Neural progenitor cell (in vitro differentiated cells): ENCODE measurements at regions not wholly inside any gene's neighbourhood (a gene's known extent, or its start where the extent isn't known, plus 50 kb on each side); places are given as distances from the start of the nearest gene placed in this dataset.

Experiments used
- DNase-seq: peaks from one replicate; pipeline ENCODE4 v3.0.0-alpha.2; 2016; ENCODE audit warnings: low spot score
- H2AFZ ChIP-seq: fragments of 200-600 bp; sonication (generic); replicated peaks from 2 replicates; pipeline ENCODE4 v1.6.1; 2016; ENCODE audit warnings: antibody characterized with exemption
- H3F3A ChIP-seq: fragments of 200-600 bp; sonication (generic); 2 replicates; pipeline ENCODE4 v1.6.1; 2016; ENCODE audit warnings: antibody characterized with exemption, low read depth
- H3K27ac ChIP-seq: fragments of 200-600 bp; sonication (generic); 2 replicates; pipeline ENCODE4 v1.5.1; 2016; ENCODE audit warnings: mild to moderate bottlenecking
- H3K27me3 ChIP-seq: fragments of 200-600 bp; sonication (generic); 2 replicates; pipeline ENCODE4 v1.6.1; 2016; ENCODE audit warnings: mild to moderate bottlenecking, moderate library complexity
- H3K36me3 ChIP-seq: fragments of 200-600 bp; sonication (generic); 2 replicates; pipeline ENCODE4 v1.5.1; 2016
- H3K4me1 ChIP-seq: fragments of 200-600 bp; sonication (generic); 2 replicates; pipeline ENCODE4 v1.6.1; 2016; ENCODE audit warnings: mixed run types
- H3K4me2 ChIP-seq: fragments of 200-600 bp; sonication (generic); 2 replicates; pipeline ENCODE4 v1.6.1; 2016
- H3K4me3 ChIP-seq: fragments of 200-600 bp; sonication (generic); 2 replicates; pipeline ENCODE4 v1.5.1; 2016
- H3K79me2 ChIP-seq: fragments of 200-600 bp; sonication (generic); 2 replicates; pipeline ENCODE4 v1.6.1; 2016; ENCODE audit warnings: low read depth
- H3K9ac ChIP-seq: fragments of 200-600 bp; sonication (generic); 2 replicates; pipeline ENCODE4 v1.6.1; 2016
- H3K9me3 ChIP-seq: fragments of 200-600 bp; sonication (generic); 2 replicates; pipeline ENCODE4 v1.5.1; 2016; ENCODE audit warnings: low read depth
- H4K20me1 ChIP-seq: fragments of 200-600 bp; sonication (generic); 2 replicates; pipeline ENCODE4 v1.6.1; 2016; ENCODE audit warnings: low read depth
- H3K27ac Mint-ChIP-seq: 3 replicates; pipeline ENCODE4 v1.8.0; 2021; ENCODE audit warnings: mixed read lengths
- H3K27me3 Mint-ChIP-seq: 2 replicates; pipeline ENCODE4 v1.8.0; 2022; ENCODE audit warnings: low read depth, mild to moderate bottlenecking, inconsistent platforms, moderate library complexity, mixed read lengths; ENCODE audit not compliant: insufficient read depth
- H3K36me3 Mint-ChIP-seq: 3 replicates; pipeline ENCODE4 v1.8.0; 2021; ENCODE audit warnings: mixed read lengths
- H3K4me1 Mint-ChIP-seq: 3 replicates; pipeline ENCODE4 v1.8.0; 2021; ENCODE audit warnings: mixed read lengths
- H3K4me3 Mint-ChIP-seq: 3 replicates; pipeline ENCODE4 v1.8.0; 2021; ENCODE audit warnings: mild to moderate bottlenecking, moderate library complexity, mixed read lengths
- H3K9me3 Mint-ChIP-seq: 3 replicates; pipeline ENCODE4 v1.8.0; 2020; ENCODE audit warnings: mixed read lengths
- EZH2 ChIP-seq: fragments of 200-600 bp; sonication (generic); IDR thresholded peaks from 2 replicates; pipeline ENCODE4 v1.6.1; 2017; ENCODE audit warnings: antibody characterized with exemption, mild to moderate bottlenecking, moderate library complexity
- EZH2phosphoT487 ChIP-seq: fragments of 200-600 bp; sonication (generic); IDR thresholded peaks from 2 replicates; pipeline ENCODE4 v1.6.1; 2017; ENCODE audit warnings: antibody characterized with exemption
- TF ChIP-seq, protein P1 (sequence below): fragments of 200-600 bp; sonication (generic); IDR thresholded peaks from 2 replicates; pipeline ENCODE4 v1.5.1; 2017; ENCODE audit warnings: antibody characterized with exemption, mild to moderate bottlenecking

DNA sequence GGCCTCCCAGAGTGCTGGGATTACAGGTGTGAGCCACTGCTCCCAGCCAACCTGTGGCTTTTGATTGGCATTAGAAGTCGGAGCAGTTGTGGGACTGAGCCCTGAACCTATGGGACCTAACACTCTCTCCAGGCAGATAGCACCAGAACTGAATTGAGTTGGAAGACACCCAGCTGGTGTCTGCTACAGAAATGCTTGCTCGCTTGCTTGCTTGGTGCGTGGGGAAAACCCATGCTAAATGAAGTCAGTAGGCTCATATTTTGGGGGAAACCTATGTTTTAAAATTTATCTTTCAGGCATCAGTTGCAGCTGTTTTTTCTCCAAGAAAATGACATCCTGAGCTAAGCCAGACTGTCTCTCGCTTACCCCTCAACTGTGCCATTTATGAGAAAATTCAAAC is 158.5 kb upstream of the RFC3 start:
- H3K9me3 ChIP-seq, result no peaks in the 10 kb centered on the region
- Mint-ChIP-seq H3K27ac (no peak overlapping the region), H3K36me3 (no peaks in the 10 kb centered on the region), H3K4me1 (peaks cover 4% of the 10 kb centered on the region), H3K27me3 (peaks cover 2% of the 10 kb centered on the region), H3K9me3 (peaks cover 9% of the 10 kb centered on the region), H3K4me3 (no peak overlapping the region)
- H3K4me2 ChIP-seq, result no peak overlapping the region
- no peak overlapping the region for H2AFZ ChIP-seq
- H4K20me1 ChIP-seq, result no peaks in the 10 kb centered on the region
- DNase-seq, result no peak
- no peak overlapping the region for H3K27ac ChIP-seq
- peaks cover 11% of the 10 kb centered on the region for H3K4me1 ChIP-seq
- no peaks in the 10 kb centered on the region for H3K36me3 ChIP-seq
- H3K4me3 ChIP-seq, result no peak overlapping the region
- no peaks in the 10 kb centered on the region for H3K79me2 ChIP-seq
- TF ChIP-seq, protein P1, sequence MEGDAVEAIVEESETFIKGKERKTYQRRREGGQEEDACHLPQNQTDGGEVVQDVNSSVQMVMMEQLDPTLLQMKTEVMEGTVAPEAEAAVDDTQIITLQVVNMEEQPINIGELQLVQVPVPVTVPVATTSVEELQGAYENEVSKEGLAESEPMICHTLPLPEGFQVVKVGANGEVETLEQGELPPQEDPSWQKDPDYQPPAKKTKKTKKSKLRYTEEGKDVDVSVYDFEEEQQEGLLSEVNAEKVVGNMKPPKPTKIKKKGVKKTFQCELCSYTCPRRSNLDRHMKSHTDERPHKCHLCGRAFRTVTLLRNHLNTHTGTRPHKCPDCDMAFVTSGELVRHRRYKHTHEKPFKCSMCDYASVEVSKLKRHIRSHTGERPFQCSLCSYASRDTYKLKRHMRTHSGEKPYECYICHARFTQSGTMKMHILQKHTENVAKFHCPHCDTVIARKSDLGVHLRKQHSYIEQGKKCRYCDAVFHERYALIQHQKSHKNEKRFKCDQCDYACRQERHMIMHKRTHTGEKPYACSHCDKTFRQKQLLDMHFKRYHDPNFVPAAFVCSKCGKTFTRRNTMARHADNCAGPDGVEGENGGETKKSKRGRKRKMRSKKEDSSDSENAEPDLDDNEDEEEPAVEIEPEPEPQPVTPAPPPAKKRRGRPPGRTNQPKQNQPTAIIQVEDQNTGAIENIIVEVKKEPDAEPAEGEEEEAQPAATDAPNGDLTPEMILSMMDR, result no peak
- TF ChIP-seq EZH2 (no peak), EZH2phosphoT487 (no peak)
- H3K27me3 ChIP-seq, result no peaks in the 10 kb centered on the region
- H3F3A ChIP-seq, result peaks cover 4% of the 10 kb centered on the region
- no peak overlapping the region for H3K9ac ChIP-seq

DNA sequence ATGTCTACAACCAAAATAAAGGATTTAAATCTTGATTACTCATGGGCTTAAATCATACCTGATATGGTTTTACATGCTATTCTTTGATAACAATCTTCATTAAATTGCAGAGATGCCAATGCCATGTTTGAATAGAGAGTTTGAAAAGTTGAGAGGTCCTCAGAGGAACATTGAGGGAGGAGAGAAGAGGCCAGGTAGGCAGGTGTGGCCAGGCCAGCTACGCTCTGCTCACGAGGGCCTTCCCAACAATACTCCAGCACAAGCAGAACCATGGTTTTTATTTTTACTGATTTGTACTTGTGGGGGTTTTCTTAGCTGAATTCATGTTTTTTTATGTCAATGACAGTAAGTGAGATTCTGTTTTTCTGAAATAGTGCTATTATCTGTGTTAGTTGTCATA is 158.1 kb upstream of the RFC3 start:
- H3K4me3 ChIP-seq, result no peak overlapping the region
- Mint-ChIP-seq H3K4me3 (no peak overlapping the region), H3K27ac (no peak overlapping the region), H3K9me3 (peaks cover 9% of the 10 kb centered on the region), H3K27me3 (peaks cover 2% of the 10 kb centered on the region), H3K36me3 (no peaks in the 10 kb centered on the region), H3K4me1 (peaks cover 1% of the 10 kb centered on the region)
- H3K9me3 ChIP-seq, result no peaks in the 10 kb centered on the region
- no peaks in the 10 kb centered on the region for H4K20me1 ChIP-seq
- H2AFZ ChIP-seq, result no peak overlapping the region
- H3K36me3 ChIP-seq, result peaks cover under 1% of the 10 kb centered on the region
- no peak for DNase-seq
- no peaks in the 10 kb centered on the region for H3K79me2 ChIP-seq
- H3K27ac ChIP-seq, result no peak overlapping the region
- H3K4me1 ChIP-seq, result peaks cover 7% of the 10 kb centered on the region
- H3K27me3 ChIP-seq, result no peaks in the 10 kb centered on the region
- H3K9ac ChIP-seq, result no peak overlapping the region
- H3K4me2 ChIP-seq, result no peak overlapping the region
- TF ChIP-seq, protein P1, result no peak
- TF ChIP-seq EZH2 (no peak), EZH2phosphoT487 (no peak)
- H3F3A ChIP-seq, result no peaks in the 10 kb centered on the region

DNA sequence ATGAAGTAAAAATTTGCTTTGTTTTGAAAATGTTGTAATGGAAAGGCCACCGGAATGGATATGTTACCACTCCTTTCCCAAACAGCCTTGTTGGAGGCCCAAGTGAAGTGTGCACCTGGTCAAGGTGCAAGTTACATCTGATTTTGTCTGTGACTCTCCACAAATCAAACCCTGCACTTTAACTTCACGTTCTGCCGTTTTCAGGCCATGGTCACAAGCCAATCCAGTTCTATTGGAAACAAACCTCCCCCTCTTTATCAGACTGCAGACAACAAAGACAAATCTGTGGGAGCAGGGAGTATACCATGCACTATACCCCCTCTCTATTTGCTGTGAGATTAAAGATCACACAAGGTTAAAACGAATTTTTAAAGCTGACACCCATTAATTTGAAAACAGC is 155.6 kb upstream of the RFC3 start:
- no peak for DNase-seq
- Histone ChIP-seq H3K27ac (no peak overlapping the region), H3K4me3 (no peak overlapping the region), H3K27me3 (no peaks in the 10 kb centered on the region), H3K36me3 (peaks cover 5% of the 10 kb centered on the region), H4K20me1 (no peaks in the 10 kb centered on the region), H3K4me2 (no peak overlapping the region), H3F3A (no peaks in the 10 kb centered on the region), H3K9me3 (no peaks in the 10 kb centered on the region), H3K9ac (no peak overlapping the region), H3K79me2 (no peaks in the 10 kb centered on the region), H3K4me1 (peaks cover 11% of the 10 kb centered on the region), H2AFZ (no peak overlapping the region)
- H3K27me3 Mint-ChIP-seq, result peaks cover 2% of the 10 kb centered on the region
- TF ChIP-seq, protein P1, result no peak
- TF ChIP-seq EZH2 (no peak), EZH2phosphoT487 (no peak)
- peaks cover 7% of the 10 kb centered on the region for H3K4me1 Mint-ChIP-seq
- no peak overlapping the region for H3K4me3 Mint-ChIP-seq
- peaks cover 14% of the 10 kb centered on the region for H3K9me3 Mint-ChIP-seq
- H3K36me3 Mint-ChIP-seq, result no peaks in the 10 kb centered on the region
- no peak overlapping the region for H3K27ac Mint-ChIP-seq
